GM19452 (cell line): ENCODE measurements at regions not wholly inside any gene's neighbourhood (a gene's known extent, or its start where the extent isn't known, plus 50 kb on each side); places are given as distances from the start of the nearest gene placed in this dataset.
"Not testable (repeated sequence)": the region's sequence is repeated elsewhere in the genome, so short reads cannot be mapped to it uniquely, and the experiment has no call there.

Experiments
- ATAC-seq: cut with Tn5 transposase; IDR thresholded peaks from one replicate; pipeline ENCODE4 v1.9.1; 2021; ENCODE audit not compliant: unreplicated experiment

DNA sequence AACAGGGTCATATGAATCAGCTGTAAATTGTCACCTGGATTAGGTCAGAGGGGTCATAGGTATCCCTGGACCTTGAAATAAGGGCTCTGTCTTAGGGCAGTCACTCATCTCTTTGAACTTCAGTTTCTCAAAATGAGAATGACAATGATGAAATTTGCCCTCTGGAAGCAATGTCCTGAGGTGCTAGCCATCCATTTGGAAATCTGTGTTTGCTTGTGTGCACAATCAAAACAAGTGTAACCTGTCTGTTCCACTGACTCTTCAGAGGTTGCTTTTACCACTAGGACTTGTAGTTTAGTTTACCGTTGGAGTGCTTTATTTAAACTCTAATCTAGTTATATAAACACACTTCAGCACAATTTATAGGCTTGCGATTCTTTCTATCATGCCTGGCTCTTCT is 297.3 kb downstream of the CCDC74A start:
- not testable (repeated sequence) for ATAC-seq

- ATAC-seq, result no peak
Measured at GRCh38 chr2:131827481-131828163, 299.9 kb downstream of the CCDC74A start.

- no peak for ATAC-seq
Measured at GRCh38 chr2:131828164-131828561, 300.5 kb downstream of the CCDC74A start.

DNA sequence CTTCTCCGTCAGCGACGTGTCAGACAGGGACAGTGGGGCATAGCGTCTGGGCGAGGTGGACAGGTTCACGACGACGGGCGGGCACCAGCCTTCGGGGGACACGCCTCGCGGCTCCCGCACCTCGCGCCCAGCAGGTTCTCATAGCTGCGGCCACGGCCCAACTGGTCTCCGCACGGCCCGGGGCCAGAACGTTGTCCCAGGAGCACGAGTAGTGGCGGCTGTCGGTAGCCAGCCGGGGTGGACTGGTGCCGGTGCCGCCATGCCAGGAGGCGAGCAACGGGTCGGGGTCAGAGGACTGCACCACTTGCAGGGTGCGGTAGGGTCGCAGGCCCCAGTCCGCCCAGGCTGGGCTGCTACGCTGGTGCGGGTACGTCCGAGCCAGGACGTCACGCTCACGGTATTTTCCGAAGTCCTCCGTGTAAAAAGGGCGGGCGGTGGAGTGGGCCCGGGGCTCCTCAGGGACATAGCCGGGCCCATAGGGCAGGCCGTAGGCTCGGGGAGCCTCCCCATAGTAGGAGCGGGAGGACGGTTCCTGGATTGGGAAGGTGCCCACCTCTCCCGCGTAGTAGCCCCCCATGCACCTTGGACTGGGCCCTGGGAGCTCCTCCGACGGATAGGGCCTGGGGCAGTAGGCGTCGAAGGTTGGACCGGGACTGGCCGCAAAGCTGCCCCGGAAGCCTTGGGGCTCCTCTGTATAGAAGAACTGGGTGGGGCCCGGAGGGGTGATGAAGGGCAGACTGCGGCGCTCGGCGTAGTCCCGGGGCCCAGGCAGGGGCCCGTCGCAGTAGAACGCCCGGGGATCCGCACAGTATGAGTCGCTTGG is 301.2 kb downstream of the CCDC74A start:
- not testable (repeated sequence) for ATAC-seq

GRCh38 chr2:131829456-131830241 is 302.0 kb downstream of the CCDC74A start:
- ATAC-seq, result not testable (repeated sequence)

- ATAC-seq, result not testable (repeated sequence)
Measured at GRCh38 chr2:131830242-131830945, 302.7 kb downstream of the CCDC74A start.

DNA sequence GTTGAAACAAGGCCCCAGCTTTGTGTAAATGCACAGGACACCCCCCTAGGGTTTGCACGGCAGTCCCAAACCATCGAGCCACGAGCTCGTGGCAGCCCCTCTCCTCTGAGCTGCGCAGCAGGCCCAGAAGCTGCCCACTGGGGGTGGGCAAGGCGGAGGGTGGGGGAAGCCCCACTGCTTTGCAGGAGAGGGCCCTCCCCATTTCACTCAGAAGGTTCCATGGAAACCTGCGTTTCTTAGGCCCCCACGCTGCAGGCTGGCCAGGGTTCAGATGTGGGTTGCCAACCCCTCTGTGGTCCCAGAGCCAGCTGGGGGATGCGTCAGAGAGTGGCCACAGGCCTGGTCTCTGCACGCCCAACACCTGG is 303.2 kb downstream of the CCDC74A start:
- not testable (repeated sequence) for ATAC-seq

GRCh38 chr2:131831450-131832208 is 303.9 kb downstream of the CCDC74A start:
- not testable (repeated sequence) for ATAC-seq

DNA sequence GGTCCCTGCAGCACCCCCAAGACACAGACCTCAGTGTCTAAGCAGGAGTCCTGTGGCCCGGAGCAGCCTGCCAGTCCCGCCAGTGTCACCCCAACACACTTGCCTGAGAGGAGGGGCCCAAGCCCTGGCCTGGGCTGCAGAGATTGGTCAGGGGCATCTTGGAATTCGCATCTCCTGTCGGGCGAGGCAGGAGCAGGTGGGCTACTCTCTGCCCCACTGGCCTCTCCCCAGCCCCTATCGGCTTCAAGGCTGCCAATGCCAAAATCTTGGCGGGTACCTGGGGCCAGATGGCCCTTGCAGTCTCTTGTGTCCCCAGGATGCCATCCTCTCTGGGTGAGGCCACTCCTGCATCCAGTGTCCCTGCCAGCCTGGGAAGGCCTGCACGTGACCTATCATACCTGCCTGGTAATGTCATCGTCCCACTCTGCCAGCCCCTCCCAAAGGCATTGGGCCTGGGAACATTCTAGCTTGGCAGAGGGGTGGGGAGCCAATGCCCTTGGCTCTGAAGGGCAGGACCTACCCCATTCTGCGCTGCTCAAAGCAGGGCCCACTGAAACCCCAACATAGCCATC is 304.6 kb downstream of the CCDC74A start:
- ATAC-seq, result not testable (repeated sequence)

DNA sequence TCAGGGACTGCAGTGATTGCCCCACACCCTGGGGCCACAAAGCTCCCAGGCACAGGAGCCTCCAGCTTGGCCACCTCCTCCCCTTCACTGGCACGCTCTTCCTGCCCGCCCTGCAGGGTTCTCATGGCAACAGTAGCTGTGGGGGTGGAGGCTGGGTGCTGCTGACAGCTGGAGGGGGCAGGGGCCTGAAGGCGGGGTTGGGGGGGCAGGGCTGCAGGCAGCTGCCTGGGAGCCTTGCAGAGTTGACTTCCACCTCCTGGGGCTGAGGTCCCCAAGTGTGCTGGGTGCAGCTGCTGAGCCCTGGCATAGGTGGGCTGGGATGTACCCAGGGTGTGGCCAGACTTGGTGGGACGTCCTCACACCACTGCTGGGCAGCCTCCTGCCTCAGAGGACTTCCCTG is 305.2 kb downstream of the CCDC74A start:
- not testable (repeated sequence) for ATAC-seq

GRCh38 chr2:131833367-131834202 is 305.9 kb downstream of the CCDC74A start:
- not testable (repeated sequence) for ATAC-seq

DNA sequence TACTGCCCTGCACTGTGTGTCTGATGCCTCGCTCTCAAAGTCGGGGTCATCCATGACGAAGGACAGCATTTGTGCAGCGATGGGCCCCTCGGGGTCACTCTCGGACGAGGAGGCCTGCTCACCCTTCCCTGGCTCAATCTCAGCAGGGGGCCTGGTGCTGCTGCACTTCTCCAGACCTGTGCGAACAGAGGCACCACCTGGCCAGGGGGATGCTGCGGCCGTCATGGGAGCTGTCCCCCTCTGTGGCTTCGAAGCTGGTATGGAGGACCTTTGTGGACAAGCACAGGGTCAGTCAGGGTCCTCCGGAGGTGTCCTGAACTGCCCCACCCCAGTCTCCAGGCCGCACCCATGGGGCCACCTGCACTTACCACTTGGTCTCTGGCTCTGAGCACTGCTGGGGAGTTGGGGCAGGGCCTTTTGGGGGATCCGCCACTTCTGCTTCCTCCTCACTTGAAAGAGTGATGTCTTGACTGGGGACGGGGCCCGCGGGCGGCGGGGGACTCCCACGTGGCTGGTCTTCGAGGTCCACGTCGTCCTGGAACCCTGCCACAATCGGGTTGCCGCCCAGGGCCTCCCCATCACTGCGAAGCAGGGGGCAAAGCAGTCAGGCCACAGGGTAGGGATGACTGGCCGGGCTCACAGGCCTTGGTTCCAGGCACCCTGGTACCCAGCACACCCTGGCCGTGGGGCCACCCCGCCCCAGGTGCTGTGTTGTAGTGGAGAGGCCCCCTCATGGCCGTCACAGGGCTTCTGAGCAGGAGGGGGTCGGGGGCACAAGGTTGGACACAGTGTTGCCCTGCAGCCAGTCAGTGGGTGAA is 306.7 kb downstream of the CCDC74A start:
- not testable (repeated sequence) for ATAC-seq

DNA sequence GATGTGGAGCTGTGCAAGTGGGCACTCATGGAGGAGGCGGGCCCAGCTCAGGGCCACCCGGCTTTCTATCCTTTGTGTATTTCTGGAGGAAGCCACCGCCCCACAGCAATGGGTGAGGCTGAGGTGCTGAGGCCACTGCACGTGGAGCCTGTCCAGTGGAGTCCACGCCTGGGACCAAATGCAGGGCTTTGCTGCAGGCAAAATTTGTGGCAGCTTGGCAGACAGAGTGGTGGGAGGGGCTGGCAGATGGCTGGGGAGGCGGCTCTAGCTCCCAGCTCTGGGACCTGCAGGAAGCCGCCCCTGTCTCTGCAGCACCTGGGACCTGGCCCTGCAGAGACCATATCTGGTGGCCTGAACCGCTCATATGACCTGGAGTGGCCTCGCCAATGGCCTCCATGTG is 307.3 kb downstream of the CCDC74A start:
- ATAC-seq, result not testable (repeated sequence)

DNA sequence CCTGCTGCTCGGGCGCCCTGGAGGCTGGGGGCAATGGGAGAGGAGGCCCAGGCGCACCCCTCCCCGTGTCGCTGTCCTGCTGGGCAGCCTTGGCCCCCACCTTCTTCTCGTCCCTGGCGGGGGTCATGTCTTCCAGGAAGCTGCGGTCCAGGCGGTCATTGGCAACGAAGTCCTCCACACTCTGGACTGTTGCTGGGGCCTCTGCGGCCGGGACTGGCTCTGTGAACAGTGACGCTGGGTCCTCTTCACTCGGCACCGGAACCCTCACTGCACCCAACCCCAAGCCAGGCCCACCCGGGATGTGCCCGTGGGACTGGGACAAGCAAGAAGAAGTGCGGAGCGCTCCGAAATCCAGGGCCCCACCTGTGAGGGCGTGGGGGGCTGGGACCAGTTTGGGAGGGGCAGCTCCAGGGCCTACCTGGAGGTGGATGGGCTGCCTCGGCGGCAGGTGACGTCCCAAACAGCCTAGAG is 308.0 kb downstream of the CCDC74A start:
- ATAC-seq, result no peak

GRCh38 chr2:131836116-131836515 is 308.4 kb downstream of the CCDC74A start:
- ATAC-seq, result not testable (repeated sequence)

GRCh38 chr2:131844044-131844443 is 316.4 kb downstream of the CCDC74A start:
- ATAC-seq, result not testable (repeated sequence)

GRCh38 chr2:131856202-131856601 is 305.6 kb downstream of the ANKRD30BL start:
- ATAC-seq, result not testable (repeated sequence)

DNA sequence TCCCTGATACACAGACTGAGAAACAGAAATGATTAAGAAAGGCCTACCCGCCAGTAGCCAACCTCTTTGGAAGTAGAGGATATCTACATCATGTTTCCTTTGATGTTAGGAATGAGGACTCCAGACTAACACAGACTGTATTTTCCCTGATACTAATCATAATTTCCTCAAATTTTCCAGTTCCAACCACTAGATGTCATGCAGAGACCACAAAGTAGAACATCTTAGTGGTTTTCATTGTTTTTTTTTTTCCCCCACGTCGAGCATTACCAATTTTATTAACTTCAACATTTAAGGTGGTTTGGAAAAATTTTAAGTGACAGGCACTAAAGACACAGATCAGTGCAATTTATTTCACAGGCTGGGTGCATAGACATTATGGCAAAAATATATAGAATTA is 303.6 kb downstream of the ANKRD30BL start:
- not testable (repeated sequence) for ATAC-seq
